MM.1S (cell line): ENCODE measurements at regions not wholly inside any gene's neighbourhood (a gene's known extent, or its start where the extent isn't known, plus 50 kb on each side); places are given as distances from the start of the nearest gene placed in this dataset.

Experiments used
- DNase-seq: peaks from one replicate; pipeline ENCODE4 v3.0.0-alpha.2; 2015
- H2AFZ ChIP-seq: fragments of 300-600 bp; sonication (generic); 2 replicates; pipeline ENCODE4 v1.6.0; 2016; ENCODE audit warnings: antibody characterized with exemption, low read length
- H3F3A ChIP-seq: fragments of 300-600 bp; sonication (generic); 2 replicates; pipeline ENCODE4 v1.6.1; 2016; ENCODE audit warnings: mild to moderate bottlenecking, antibody characterized with exemption, low read length, moderate library complexity, mixed read lengths; ENCODE audit not compliant: insufficient read depth
- H3K27ac ChIP-seq: fragments of 300-600 bp; sonication (generic); 2 replicates; pipeline ENCODE4 v1.5.1; 2016; ENCODE audit warnings: mild to moderate bottlenecking, low read length
- H3K27me3 ChIP-seq: fragments of 300-600 bp; sonication (generic); replicated peaks from 2 replicates; pipeline ENCODE4 v1.6.0; 2016; ENCODE audit warnings: low read length; ENCODE audit not compliant: insufficient read depth
- H3K36me3 ChIP-seq: fragments of 300-600 bp; sonication (generic); replicated peaks from 2 replicates; pipeline ENCODE4 v1.6.1; 2016; ENCODE audit warnings: mild to moderate bottlenecking, low read length, mixed read lengths; ENCODE audit not compliant: insufficient read depth
- H3K4me1 ChIP-seq: fragments of 300-600 bp; sonication (generic); 2 replicates; pipeline ENCODE4 v1.6.1; 2016; ENCODE audit warnings: low read length, mixed read lengths
- H3K4me2 ChIP-seq: fragments of 300-600 bp; sonication (generic); 2 replicates; pipeline ENCODE4 v1.6.0; 2016; ENCODE audit warnings: low read depth, low read length
- H3K4me3 ChIP-seq: fragments of 300-600 bp; sonication (generic); 2 replicates; pipeline ENCODE4 v1.5.1; 2016; ENCODE audit warnings: low read length, mixed read lengths
- H3K79me2 ChIP-seq: fragments of 300-600 bp; sonication (generic); 2 replicates; pipeline ENCODE4 v1.6.1; 2016; ENCODE audit warnings: mixed run types, low read length, mixed read lengths
- H3K9ac ChIP-seq: fragments of 300-600 bp; sonication (generic); 2 replicates; pipeline ENCODE4 v1.6.1; 2016; ENCODE audit warnings: low read length, mixed read lengths
- H3K9me2 ChIP-seq: fragments of 300-600 bp; sonication (generic); replicated peaks from 2 replicates; pipeline ENCODE4 v1.6.1; 2016; ENCODE audit warnings: mild to moderate bottlenecking, low read length, mixed read lengths; ENCODE audit not compliant: insufficient read depth
- H3K9me3 ChIP-seq: fragments of 300-600 bp; sonication (generic); replicated peaks from 2 replicates; pipeline ENCODE4 v1.6.1; 2016; ENCODE audit warnings: mild to moderate bottlenecking, low read length, mixed read lengths; ENCODE audit not compliant: insufficient read depth
- H4K20me1 ChIP-seq: fragments of 300-600 bp; sonication (generic); 2 replicates; pipeline ENCODE4 v1.6.1; 2016; ENCODE audit warnings: mild to moderate bottlenecking, low read length, moderate library complexity, mixed read lengths; ENCODE audit not compliant: insufficient read depth
- EZH2 ChIP-seq: fragments of 300-600 bp; sonication (generic); optimal IDR thresholded peaks from 2 replicates; pipeline ENCODE3; 2017; ENCODE audit warnings: low read depth, mild to moderate bottlenecking, antibody characterized with exemption, low read length, mixed read lengths
- EZH2phosphoT487 ChIP-seq: fragments of 300-600 bp; sonication (generic); IDR thresholded peaks from 2 replicates; pipeline ENCODE4 v1.6.1; 2018; ENCODE audit warnings: antibody characterized with exemption, low read length
- TF ChIP-seq, protein P1 (sequence below): fragments of 300-600 bp; sonication (generic); IDR thresholded peaks from 2 replicates; pipeline ENCODE4 v1.5.1; 2016; ENCODE audit warnings: antibody characterized with exemption, low read length, mixed read lengths

DNA sequence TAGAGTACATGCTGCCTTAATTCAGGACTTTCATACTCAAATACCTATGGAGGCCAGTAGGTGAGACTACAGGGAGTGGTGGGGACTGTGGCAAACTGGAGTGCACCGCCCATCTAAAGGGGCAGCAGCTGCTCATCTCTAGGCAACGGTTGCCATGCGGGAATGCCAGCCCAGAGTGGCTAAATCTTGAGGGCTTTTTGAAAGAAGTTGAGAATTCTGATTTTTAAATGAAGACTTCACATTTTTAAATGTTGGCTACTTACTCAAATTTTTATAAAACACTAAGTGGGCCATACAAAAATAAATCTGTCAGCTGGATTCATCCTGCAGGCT lies 90.8 kb upstream of the PRR23E start:
- Histone ChIP-seq H3K4me2 (no peak overlapping the region), H3K9me3 (no peaks in the 10 kb centered on the region), H3K4me1 (no peaks in the 10 kb centered on the region), H3K36me3 (no peaks in the 10 kb centered on the region), H3K4me3 (no peak overlapping the region), H3K9ac (no peak overlapping the region), H3K79me2 (no peaks in the 10 kb centered on the region), H3K9me2 (no peaks in the 10 kb centered on the region), H3K27me3 (peaks cover 16% of the 10 kb centered on the region), H4K20me1 (no peaks in the 10 kb centered on the region), H3F3A (no peaks in the 10 kb centered on the region), H2AFZ (no peak overlapping the region), H3K27ac (no peak overlapping the region)
- DNase-seq = no peak
- TF ChIP-seq EZH2phosphoT487 (no peak), EZH2 (no peak)
- TF ChIP-seq, protein P1, sequence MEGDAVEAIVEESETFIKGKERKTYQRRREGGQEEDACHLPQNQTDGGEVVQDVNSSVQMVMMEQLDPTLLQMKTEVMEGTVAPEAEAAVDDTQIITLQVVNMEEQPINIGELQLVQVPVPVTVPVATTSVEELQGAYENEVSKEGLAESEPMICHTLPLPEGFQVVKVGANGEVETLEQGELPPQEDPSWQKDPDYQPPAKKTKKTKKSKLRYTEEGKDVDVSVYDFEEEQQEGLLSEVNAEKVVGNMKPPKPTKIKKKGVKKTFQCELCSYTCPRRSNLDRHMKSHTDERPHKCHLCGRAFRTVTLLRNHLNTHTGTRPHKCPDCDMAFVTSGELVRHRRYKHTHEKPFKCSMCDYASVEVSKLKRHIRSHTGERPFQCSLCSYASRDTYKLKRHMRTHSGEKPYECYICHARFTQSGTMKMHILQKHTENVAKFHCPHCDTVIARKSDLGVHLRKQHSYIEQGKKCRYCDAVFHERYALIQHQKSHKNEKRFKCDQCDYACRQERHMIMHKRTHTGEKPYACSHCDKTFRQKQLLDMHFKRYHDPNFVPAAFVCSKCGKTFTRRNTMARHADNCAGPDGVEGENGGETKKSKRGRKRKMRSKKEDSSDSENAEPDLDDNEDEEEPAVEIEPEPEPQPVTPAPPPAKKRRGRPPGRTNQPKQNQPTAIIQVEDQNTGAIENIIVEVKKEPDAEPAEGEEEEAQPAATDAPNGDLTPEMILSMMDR = no peak

DNA sequence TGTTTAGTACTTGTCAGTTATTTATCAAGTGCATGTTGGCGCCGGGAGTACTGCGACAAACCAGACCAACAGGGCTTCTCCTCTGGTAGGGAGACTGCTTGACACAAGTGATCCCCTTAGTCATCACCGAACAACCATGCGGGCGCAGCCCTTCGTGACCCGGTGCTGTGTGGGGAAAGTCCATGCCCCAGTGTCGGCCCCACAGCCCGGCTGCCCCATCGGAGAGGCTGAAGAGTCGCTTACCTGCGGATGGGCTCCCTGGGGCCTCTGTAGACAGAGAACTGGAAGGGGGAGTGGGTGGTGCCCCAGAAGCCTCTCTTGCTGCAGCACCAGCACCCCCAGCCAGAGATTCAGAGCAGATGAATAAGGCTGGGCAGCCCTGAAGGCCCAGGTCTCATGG lies 90.3 kb upstream of the PRR23E start:
- Histone ChIP-seq H4K20me1 (no peaks in the 10 kb centered on the region), H3K9me3 (no peaks in the 10 kb centered on the region), H3K9me2 (no peaks in the 10 kb centered on the region), H3K27me3 (peaks cover 16% of the 10 kb centered on the region), H3K27ac (no peak overlapping the region), H3F3A (no peaks in the 10 kb centered on the region), H3K79me2 (no peaks in the 10 kb centered on the region), H3K9ac (no peak overlapping the region), H3K36me3 (no peaks in the 10 kb centered on the region), H2AFZ (no peak overlapping the region), H3K4me1 (no peaks in the 10 kb centered on the region), H3K4me2 (no peak overlapping the region), H3K4me3 (no peak overlapping the region)
- TF ChIP-seq EZH2 (no peak), EZH2phosphoT487 (no peak)
- TF ChIP-seq, protein P1 = no peak
- DNase-seq = no peak

DNA sequence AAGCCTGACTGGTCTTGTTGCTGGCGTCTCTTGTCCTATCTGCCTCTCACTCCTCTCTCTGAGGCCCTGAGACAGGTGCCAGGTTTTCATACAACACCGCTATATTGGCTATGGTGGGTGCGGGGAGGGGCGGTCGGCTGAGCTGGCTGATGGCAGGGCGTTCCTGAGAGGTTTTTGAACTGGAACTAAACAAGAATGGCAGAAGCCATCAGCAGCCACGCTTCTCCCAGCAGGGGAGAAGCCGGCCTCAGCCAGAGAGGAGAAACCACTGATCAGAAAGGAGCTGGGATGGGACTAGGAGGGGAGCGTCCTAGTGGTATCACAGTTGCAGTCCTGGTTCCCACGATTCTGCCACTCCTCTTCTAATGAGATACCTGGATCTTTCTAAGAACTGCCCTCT lies 89.9 kb upstream of the PRR23E start:
- Histone ChIP-seq H4K20me1 (no peaks in the 10 kb centered on the region), H2AFZ (no peak overlapping the region), H3F3A (no peaks in the 10 kb centered on the region), H3K36me3 (no peaks in the 10 kb centered on the region), H3K9me2 (no peaks in the 10 kb centered on the region), H3K27me3 (peaks cover 16% of the 10 kb centered on the region), H3K4me2 (no peak overlapping the region), H3K9ac (no peak overlapping the region), H3K9me3 (no peaks in the 10 kb centered on the region), H3K4me1 (no peaks in the 10 kb centered on the region), H3K4me3 (no peak overlapping the region), H3K79me2 (no peaks in the 10 kb centered on the region), H3K27ac (no peak overlapping the region)
- no peak for DNase-seq
- TF ChIP-seq EZH2phosphoT487 = no peak
- TF ChIP-seq EZH2 = no peak
- TF ChIP-seq, protein P1 = no peak

DNA sequence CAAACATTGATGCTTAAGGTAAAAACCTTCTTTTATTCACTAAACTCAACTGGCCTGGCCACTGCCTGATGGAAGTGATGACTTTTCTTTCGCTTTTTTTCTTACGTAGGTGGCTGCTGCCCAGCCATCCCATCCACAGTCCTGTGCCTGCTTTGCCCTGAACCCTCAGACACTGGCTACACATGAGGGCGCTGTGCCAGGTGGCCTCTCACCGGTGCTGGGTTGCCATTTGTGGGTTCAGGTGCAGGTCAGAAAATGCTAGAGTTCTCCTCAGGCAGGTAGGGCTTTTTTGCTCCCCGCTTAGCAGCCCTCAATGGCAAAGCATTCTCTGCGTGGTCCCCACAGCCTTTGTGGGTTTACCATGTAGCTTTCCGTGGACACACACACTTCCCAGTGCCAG lies 88.3 kb upstream of the PRR23E start:
- TF ChIP-seq EZH2phosphoT487 (no peak), EZH2 (no peak)
- TF ChIP-seq, protein P1 = no peak
- no peaks in the 10 kb centered on the region for H3K9me2 ChIP-seq
- no peak overlapping the region for H3K4me2 ChIP-seq
- H4K20me1 ChIP-seq = no peaks in the 10 kb centered on the region
- no peak overlapping the region for H3K9ac ChIP-seq
- H3K27me3 ChIP-seq = peaks cover 16% of the 10 kb centered on the region
- H3K79me2 ChIP-seq = no peaks in the 10 kb centered on the region
- no peak overlapping the region for H2AFZ ChIP-seq
- no peak overlapping the region for H3K4me3 ChIP-seq
- no peak overlapping the region for H3K27ac ChIP-seq
- no peaks in the 10 kb centered on the region for H3K36me3 ChIP-seq
- no peaks in the 10 kb centered on the region for H3K9me3 ChIP-seq
- H3K4me1 ChIP-seq = no peaks in the 10 kb centered on the region
- DNase-seq = no peak
- H3F3A ChIP-seq = no peaks in the 10 kb centered on the region
